Caco-2 (cell line): ENCODE measurements at regions not wholly inside any gene's neighbourhood (a gene's known extent, or its start where the extent isn't known, plus 50 kb on each side); places are given as distances from the start of the nearest gene placed in this dataset.

Source experiments
- BruUV-seq: library from RNA; stranded (reverse); fragments of 400-500 nt; replicated peaks from 2 replicates; lab custom pipeline; 2021; lab: Mats Ljungman, UMichigan
- CTCF ChIA-PET: fragments of 300-600 bp; sonication (Branson Sonifier 250); formaldehyde crosslinking; loops from one replicate; lab custom pipeline; 2022; ENCODE audit warnings: antibody characterized with exemption; lab: Charles Lee
- POLR2A ChIA-PET: fragments of 300-600 bp; sonication (Branson Sonifier 250); formaldehyde crosslinking; loops from one replicate; lab custom pipeline; 2022; ENCODE audit warnings: antibody characterized with exemption; lab: Charles Lee
- DNase-seq, 2 experiments: peaks; one replicate each; pipeline versions ENCODE4 v3.0.0 to v3.0.0-alpha.2; 2020 to 2022
- H3K27me3 ChIP-seq: replicated peaks from 2 replicates; pipeline ENCODE4 v1.6.0; 2011; ENCODE audit warnings: low read length; ENCODE audit not compliant: control insufficient read depth, insufficient read depth
- H3K36me3 ChIP-seq: 2 replicates; pipeline ENCODE4 v1.5.1; 2011; ENCODE audit warnings: low read length; ENCODE audit not compliant: control insufficient read depth, insufficient read depth
- H3K4me1 ChIP-seq: fragments of 250-450 bp; sonication (Bioruptor Pico); 2 replicates; pipeline ENCODE4 v1.5.1; 2020; ENCODE audit warnings: mild to moderate bottlenecking
- H3K4me3 ChIP-seq: 2 replicates; pipeline ENCODE4 v1.5.1; 2011; ENCODE audit warnings: low read depth, mild to moderate bottlenecking, control low read depth, low read length
- H3K9me3 ChIP-seq: fragments of 250-450 bp; sonication (Bioruptor Pico); 2 replicates; pipeline ENCODE4 v1.5.1; 2020; ENCODE audit warnings: mild to moderate bottlenecking, moderate library complexity
- H3K27ac Mint-ChIP-seq: one replicate; pipeline ENCODE4 v1.8.0; 2022; ENCODE audit warnings: mixed read lengths; ENCODE audit not compliant: unreplicated experiment
- H3K27me3 Mint-ChIP-seq: one replicate; pipeline ENCODE4 v1.8.0; 2022; ENCODE audit warnings: mixed read lengths; ENCODE audit not compliant: insufficient read depth, unreplicated experiment
- H3K36me3 Mint-ChIP-seq: one replicate; pipeline ENCODE4 v1.8.0; 2022; ENCODE audit warnings: mild to moderate bottlenecking, mixed read lengths; ENCODE audit not compliant: insufficient read depth, unreplicated experiment
- H3K4me1 Mint-ChIP-seq: one replicate; pipeline ENCODE4 v1.8.0; 2022; ENCODE audit warnings: low read depth, mixed read lengths; ENCODE audit not compliant: unreplicated experiment
- H3K4me3 Mint-ChIP-seq: one replicate; pipeline ENCODE4 v1.8.0; 2022; ENCODE audit warnings: mild to moderate bottlenecking, moderate library complexity, mixed read lengths; ENCODE audit not compliant: unreplicated experiment
- H3K9me3 Mint-ChIP-seq: one replicate; pipeline ENCODE4 v1.8.0; 2022; ENCODE audit warnings: mixed read lengths; ENCODE audit not compliant: unreplicated experiment
- intact Hi-C: fragments of 100-400 bp; cut with micrococcal nuclease; formaldehyde crosslinking; loops from one replicate; pipeline ENCODE4 v1.10.0; 2022; ENCODE audit not compliant: unreplicated experiment
- TF ChIP-seq, protein P1 (sequence below), 2 experiments: fragments of 200-600 bp in 1 of 2; IDR thresholded peaks; 1 replicate in 1 of 2; 2 replicates in 1 of 2; pipeline versions ENCODE4 v1.5.1 to v1.8.0; 2011 to 2022; ENCODE audit warnings: antibody characterized with exemption in 1 of 2, control low read depth in 1 of 2, inconsistent platforms in 1 of 2, low read depth in 1 of 2, low read length in 1 of 2, mild to moderate bottlenecking in 1 of 2, moderate library complexity in 1 of 2; ENCODE audit not compliant: insufficient read depth in 1 of 2, severe bottlenecking in 1 of 2, unreplicated experiment in 1 of 2

DNA sequence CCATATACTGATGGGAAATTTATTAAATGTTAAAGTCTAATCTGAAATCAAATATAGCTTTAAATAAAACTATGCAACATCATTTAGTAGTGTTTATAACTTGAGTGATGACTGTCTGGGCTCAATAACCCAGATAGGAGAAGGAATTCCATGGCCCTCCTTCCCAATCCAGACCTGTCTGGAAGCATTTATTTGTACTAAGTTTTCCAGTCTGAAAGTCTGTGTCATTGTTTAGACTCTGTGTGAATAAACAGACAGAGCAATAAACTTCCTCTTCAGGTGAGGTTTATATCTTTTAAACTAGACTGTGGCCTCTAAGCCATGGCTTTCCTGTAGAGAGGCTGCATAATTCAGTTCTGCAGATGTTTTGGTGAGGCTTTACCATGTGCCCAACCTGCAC, 176.4 kb downstream of the SOX4 start:
- H3K9me3 ChIP-seq: no peaks in the 10 kb centered on the region
- H3K27me3 ChIP-seq: no peaks in the 10 kb centered on the region
- Mint-ChIP-seq H3K4me1 (no peaks in the 10 kb centered on the region), H3K27ac (no peak overlapping the region), H3K4me3 (no peak overlapping the region), H3K36me3 (no peaks in the 10 kb centered on the region), H3K9me3 (no peaks in the 10 kb centered on the region), H3K27me3 (no peaks in the 10 kb centered on the region)
- 0 out of 2 replicates have a peak, but pooled peaks cover 5% of the 10 kb centered on the region for H3K4me1 ChIP-seq
- no TSS peak for BruUV-seq
- H3K4me3 ChIP-seq: no peak overlapping the region
- intact Hi-C loops: no loop called here
- no peaks in the 10 kb centered on the region for H3K36me3 ChIP-seq
- POLR2A ChIA-PET: no interaction called here
- TF ChIP-seq, protein P1, sequence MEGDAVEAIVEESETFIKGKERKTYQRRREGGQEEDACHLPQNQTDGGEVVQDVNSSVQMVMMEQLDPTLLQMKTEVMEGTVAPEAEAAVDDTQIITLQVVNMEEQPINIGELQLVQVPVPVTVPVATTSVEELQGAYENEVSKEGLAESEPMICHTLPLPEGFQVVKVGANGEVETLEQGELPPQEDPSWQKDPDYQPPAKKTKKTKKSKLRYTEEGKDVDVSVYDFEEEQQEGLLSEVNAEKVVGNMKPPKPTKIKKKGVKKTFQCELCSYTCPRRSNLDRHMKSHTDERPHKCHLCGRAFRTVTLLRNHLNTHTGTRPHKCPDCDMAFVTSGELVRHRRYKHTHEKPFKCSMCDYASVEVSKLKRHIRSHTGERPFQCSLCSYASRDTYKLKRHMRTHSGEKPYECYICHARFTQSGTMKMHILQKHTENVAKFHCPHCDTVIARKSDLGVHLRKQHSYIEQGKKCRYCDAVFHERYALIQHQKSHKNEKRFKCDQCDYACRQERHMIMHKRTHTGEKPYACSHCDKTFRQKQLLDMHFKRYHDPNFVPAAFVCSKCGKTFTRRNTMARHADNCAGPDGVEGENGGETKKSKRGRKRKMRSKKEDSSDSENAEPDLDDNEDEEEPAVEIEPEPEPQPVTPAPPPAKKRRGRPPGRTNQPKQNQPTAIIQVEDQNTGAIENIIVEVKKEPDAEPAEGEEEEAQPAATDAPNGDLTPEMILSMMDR (IDR thresholded peaks at IDR 0.05; ENCODE audit: insufficient read depth in 1 of 2, low read depth in 1 of 2, low read length in 1 of 2, severe bottlenecking in 1 of 2, unreplicated experiment in 1 of 2): no peak
- CTCF ChIA-PET: no interaction called here
- no peak for DNase-seq

DNA sequence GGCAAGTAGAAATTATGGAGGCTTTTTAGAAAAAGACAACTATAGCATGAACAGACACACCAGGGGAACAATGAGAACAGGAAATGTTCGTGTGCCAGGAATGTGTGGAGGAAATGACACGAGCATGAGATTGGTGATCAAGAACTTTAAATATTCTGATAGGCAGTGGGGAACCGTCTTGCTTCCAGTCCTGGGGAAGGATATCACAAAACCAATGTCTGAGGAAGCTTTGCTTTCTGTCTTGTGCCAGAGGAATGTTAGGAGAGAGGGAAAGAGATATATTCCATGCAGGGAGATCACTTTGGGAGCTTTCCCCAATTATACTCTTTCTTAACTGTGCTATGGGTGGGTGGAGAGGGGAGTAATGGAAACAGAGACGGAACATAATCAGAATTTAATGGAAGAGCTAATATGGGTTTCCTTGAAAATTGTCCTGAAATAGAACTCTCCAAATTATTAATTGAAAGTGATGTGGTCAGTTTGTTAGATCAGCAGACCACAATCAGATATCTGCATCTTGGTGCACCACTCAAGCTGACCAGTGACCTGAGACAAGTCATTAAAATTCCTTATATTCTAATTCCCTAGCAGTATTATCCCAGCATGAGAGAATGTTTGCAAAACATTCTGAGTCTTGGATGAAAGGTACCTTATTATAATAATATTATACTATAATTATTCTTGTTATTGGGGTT, 178.2 kb downstream of the SOX4 start:
- Mint-ChIP-seq H3K9me3 (no peaks in the 10 kb centered on the region), H3K4me1 (no peaks in the 10 kb centered on the region), H3K27ac (no peak overlapping the region), H3K27me3 (no peaks in the 10 kb centered on the region), H3K36me3 (no peaks in the 10 kb centered on the region), H3K4me3 (no peak overlapping the region)
- no peak overlapping the region for H3K4me3 ChIP-seq
- H3K27me3 ChIP-seq: no peaks in the 10 kb centered on the region
- no peaks in the 10 kb centered on the region for H3K4me1 ChIP-seq
- CTCF ChIA-PET: no interaction called here
- no peak for DNase-seq
- H3K36me3 ChIP-seq: no peaks in the 10 kb centered on the region
- intact Hi-C loops: no loop called here
- TF ChIP-seq, protein P1 (IDR thresholded peaks at IDR 0.05; ENCODE audit: insufficient read depth in 1 of 2, low read depth in 1 of 2, low read length in 1 of 2, severe bottlenecking in 1 of 2, unreplicated experiment in 1 of 2): no peak
- H3K9me3 ChIP-seq: no peaks in the 10 kb centered on the region
- no TSS peak for BruUV-seq
- POLR2A ChIA-PET: no interaction called here

DNA sequence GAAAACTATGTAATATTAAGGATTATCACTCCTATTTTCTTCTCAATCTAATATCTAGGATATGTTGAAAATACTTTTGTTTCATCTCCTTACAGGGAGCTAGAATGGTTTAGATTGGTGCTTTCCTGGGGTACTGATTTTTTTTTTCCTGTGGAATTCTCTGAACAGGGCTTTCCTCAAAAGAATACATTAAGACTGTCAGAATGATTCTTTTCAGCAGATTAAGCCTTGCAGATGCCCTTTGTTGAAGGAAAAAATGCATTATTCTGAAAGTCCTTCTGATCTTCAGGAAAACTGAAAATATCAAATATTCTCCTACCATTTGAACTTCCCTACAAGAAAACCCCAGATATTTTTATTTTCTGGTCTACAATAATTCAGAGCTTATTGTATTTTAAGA, 178.9 kb downstream of the SOX4 start:
- Mint-ChIP-seq H3K9me3 (no peaks in the 10 kb centered on the region), H3K4me3 (no peak overlapping the region), H3K27ac (no peak overlapping the region), H3K27me3 (no peaks in the 10 kb centered on the region), H3K4me1 (no peaks in the 10 kb centered on the region), H3K36me3 (no peaks in the 10 kb centered on the region)
- H3K9me3 ChIP-seq: no peaks in the 10 kb centered on the region
- H3K4me3 ChIP-seq: no peak overlapping the region
- CTCF ChIA-PET: no interaction called here
- no peaks in the 10 kb centered on the region for H3K4me1 ChIP-seq
- no peaks in the 10 kb centered on the region for H3K27me3 ChIP-seq
- TF ChIP-seq, protein P1 (IDR thresholded peaks at IDR 0.05; ENCODE audit: insufficient read depth in 1 of 2, low read depth in 1 of 2, low read length in 1 of 2, severe bottlenecking in 1 of 2, unreplicated experiment in 1 of 2): no peak
- POLR2A ChIA-PET: no interaction called here
- H3K36me3 ChIP-seq: no peaks in the 10 kb centered on the region
- intact Hi-C loops: no loop called here
- DNase-seq: no peak
- no TSS peak for BruUV-seq
